HL-60 (cell line): ENCODE measurements at regions not wholly inside any gene's neighbourhood (a gene's known extent, or its start where the extent isn't known, plus 50 kb on each side); places are given as distances from the start of the nearest gene placed in this dataset.
"Not testable (repeated sequence)": the region's sequence is repeated elsewhere in the genome, so short reads cannot be mapped to it uniquely, and the experiment has no call there.

Source experiments
- DNase-seq, 2 experiments: peaks; one replicate each; pipeline ENCODE4 v3.0.0-alpha.2; 2010 to 2020; ENCODE audit warnings: low read depth in 1 of 2, low spot score in 1 of 2
- H3K27ac ChIP-seq: fragments of 250-450 bp; sonication (Bioruptor Pico); replicated peaks from 2 replicates; pipeline ENCODE4 v1.5.1; 2020; ENCODE audit warnings: mild to moderate bottlenecking, moderate library complexity
- H3K27me3 ChIP-seq: fragments of 250-450 bp; sonication (Bioruptor Pico); 2 replicates; pipeline ENCODE4 v1.5.1; 2021; ENCODE audit warnings: mild to moderate bottlenecking, moderate library complexity; ENCODE audit not compliant: insufficient read depth, poor library complexity, severe bottlenecking
- H3K4me3 ChIP-seq: replicated peaks from 2 replicates; pipeline ENCODE4 v1.5.1; 2011; ENCODE audit warnings: mild to moderate bottlenecking, control low read depth, low read length; ENCODE audit not compliant: insufficient read depth
- CTCF ChIP-seq: IDR thresholded peaks from one replicate; pipeline ENCODE4 v1.5.1; 2011; ENCODE audit warnings: low read length, control low read depth, inconsistent platforms; ENCODE audit not compliant: insufficient read depth
- GABPA ChIP-seq: IDR thresholded peaks from 2 replicates; pipeline ENCODE4 v1.6.1; 2012; ENCODE audit warnings: low read depth
- POLR2AphosphoS5 ChIP-seq: IDR thresholded peaks from 2 replicates; pipeline ENCODE4 v1.6.1; 2012; ENCODE audit warnings: low read depth
- SPI1 ChIP-seq: IDR thresholded peaks from 2 replicates; pipeline ENCODE4 v1.6.1; 2012; ENCODE audit warnings: low read depth, mild to moderate bottlenecking, borderline replicate concordance
- TF ChIP-seq, protein P1 (sequence below): IDR thresholded peaks from 2 replicates; pipeline ENCODE4 v1.6.1; 2012; ENCODE audit warnings: low read depth; ENCODE audit not compliant: insufficient replicate concordance

GRCh38 chr6:159555082-159555875 lies 137.8 kb downstream of the SOD2 start:
- H3K4me3 ChIP-seq, result no peak overlapping the region
- H3K27ac ChIP-seq, result no peak overlapping the region
- no peaks in the 10 kb centered on the region for H3K27me3 ChIP-seq
- TF ChIP-seq GABPA (no peak), SPI1 (no peak), POLR2AphosphoS5 (no peak)
- no peak for DNase-seq

DNA sequence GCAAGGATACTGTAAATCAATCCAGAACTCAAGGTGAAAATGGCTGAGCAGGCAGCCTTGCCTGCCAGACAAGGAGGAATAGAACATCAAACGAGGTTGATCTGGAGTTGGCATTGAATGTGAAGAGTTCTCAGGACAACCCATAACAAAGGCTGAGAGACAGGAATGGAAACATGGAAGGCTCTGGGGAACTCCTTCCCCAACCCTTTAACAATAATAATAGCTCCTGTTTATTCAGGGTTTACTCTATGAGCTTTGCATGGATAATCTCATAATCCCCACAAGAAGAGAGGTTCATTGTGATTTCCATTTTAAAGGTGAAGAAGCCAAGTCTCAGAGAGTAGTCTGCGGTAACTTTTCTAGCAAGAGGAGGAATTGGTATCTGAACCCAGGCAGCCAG lies 151.7 kb downstream of the SOD2 start:
- H3K27ac ChIP-seq, result no peak overlapping the region
- no peak overlapping the region for H3K4me3 ChIP-seq
- H3K27me3 ChIP-seq, result no peaks in the 10 kb centered on the region
- TF ChIP-seq SPI1, result no peak
- TF ChIP-seq, protein P1, sequence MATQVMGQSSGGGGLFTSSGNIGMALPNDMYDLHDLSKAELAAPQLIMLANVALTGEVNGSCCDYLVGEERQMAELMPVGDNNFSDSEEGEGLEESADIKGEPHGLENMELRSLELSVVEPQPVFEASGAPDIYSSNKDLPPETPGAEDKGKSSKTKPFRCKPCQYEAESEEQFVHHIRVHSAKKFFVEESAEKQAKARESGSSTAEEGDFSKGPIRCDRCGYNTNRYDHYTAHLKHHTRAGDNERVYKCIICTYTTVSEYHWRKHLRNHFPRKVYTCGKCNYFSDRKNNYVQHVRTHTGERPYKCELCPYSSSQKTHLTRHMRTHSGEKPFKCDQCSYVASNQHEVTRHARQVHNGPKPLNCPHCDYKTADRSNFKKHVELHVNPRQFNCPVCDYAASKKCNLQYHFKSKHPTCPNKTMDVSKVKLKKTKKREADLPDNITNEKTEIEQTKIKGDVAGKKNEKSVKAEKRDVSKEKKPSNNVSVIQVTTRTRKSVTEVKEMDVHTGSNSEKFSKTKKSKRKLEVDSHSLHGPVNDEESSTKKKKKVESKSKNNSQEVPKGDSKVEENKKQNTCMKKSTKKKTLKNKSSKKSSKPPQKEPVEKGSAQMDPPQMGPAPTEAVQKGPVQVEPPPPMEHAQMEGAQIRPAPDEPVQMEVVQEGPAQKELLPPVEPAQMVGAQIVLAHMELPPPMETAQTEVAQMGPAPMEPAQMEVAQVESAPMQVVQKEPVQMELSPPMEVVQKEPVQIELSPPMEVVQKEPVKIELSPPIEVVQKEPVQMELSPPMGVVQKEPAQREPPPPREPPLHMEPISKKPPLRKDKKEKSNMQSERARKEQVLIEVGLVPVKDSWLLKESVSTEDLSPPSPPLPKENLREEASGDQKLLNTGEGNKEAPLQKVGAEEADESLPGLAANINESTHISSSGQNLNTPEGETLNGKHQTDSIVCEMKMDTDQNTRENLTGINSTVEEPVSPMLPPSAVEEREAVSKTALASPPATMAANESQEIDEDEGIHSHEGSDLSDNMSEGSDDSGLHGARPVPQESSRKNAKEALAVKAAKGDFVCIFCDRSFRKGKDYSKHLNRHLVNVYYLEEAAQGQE, result no peak
- TF ChIP-seq CTCF, result no peak
- no peak for TF ChIP-seq POLR2AphosphoS5
- no peak for TF ChIP-seq GABPA
- no peak for DNase-seq

- H3K27ac ChIP-seq, result no peak overlapping the region
- H3K27me3 ChIP-seq, result no peaks in the 10 kb centered on the region
- no peak for DNase-seq
- TF ChIP-seq CTCF (no peak), SPI1 (no peak), GABPA (no peak), POLR2AphosphoS5 (no peak)
- TF ChIP-seq, protein P1, result no peak
- H3K4me3 ChIP-seq, result no peak overlapping the region
Observed at GRCh38 chr6:159540883-159541282, 152.2 kb downstream of the SOD2 start.

- Histone ChIP-seq H3K27ac (no peak overlapping the region), H3K4me3 (no peak overlapping the region), H3K27me3 (no peaks in the 10 kb centered on the region)
- TF ChIP-seq POLR2AphosphoS5 (no peak), SPI1 (no peak), GABPA (no peak), CTCF (no peak)
- TF ChIP-seq, protein P1, result no peak
- DNase-seq, result no peak
Observed at GRCh38 chr6:159540152-159540551, 152.9 kb downstream of the SOD2 start.

- not testable (repeated sequence) for H3K27me3 ChIP-seq, H3K4me3 ChIP-seq, H3K27ac ChIP-seq, DNase-seq
Observed at GRCh38 chr6:159538031-159538430, 155.0 kb downstream of the SOD2 start.
